ENCODE measurements at regions not wholly inside any gene's neighbourhood (a gene's known extent, or its start where the extent isn't known, plus 50 kb on each side); places are given as distances from the start of the nearest gene placed in this dataset.

DNA sequence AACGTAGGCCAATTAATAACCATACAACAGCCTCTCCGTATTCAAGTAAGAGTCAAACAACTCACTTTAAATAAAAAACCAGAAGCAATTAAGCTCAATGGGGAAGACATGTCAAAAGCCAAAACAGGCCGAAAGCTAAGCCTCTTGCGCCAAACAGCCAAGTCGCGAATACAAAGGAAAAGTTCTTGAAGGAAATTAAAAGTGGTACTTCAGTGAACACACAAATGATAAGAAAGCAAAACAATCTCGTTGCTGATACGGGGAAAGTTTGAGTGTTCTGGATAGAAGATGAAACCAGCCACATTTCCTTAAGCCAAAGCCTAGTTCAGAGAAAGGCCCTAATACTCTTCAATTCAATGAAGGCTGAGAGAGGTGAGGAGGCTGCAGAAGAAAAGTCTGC lies 53.4 kb downstream of the SIPA1L2 start:
- Histone ChIP-seq H3K36me3 (ENCODE audit: control insufficient read depth, insufficient read depth, low read length) (no peaks in the 10 kb centered on the region), H3K4me3 (ENCODE audit: low read depth, low read length) (no peak overlapping the region), H3K4me2 (ENCODE audit: low read length) (no peak overlapping the region), H3K9ac (no peak overlapping the region), H2AFZ (no peak overlapping the region), H3K4me1 (no peaks in the 10 kb centered on the region), H3K9me3 (ENCODE audit: control insufficient read depth, low read length) (no peaks in the 10 kb centered on the region), H3K27ac (no peak overlapping the region), H3K27me3 (ENCODE audit: control insufficient read depth, insufficient read depth, low read length) (no peaks in the 10 kb centered on the region), H3K79me2 (no peaks in the 10 kb centered on the region)
- TF ChIP-seq, protein P1, sequence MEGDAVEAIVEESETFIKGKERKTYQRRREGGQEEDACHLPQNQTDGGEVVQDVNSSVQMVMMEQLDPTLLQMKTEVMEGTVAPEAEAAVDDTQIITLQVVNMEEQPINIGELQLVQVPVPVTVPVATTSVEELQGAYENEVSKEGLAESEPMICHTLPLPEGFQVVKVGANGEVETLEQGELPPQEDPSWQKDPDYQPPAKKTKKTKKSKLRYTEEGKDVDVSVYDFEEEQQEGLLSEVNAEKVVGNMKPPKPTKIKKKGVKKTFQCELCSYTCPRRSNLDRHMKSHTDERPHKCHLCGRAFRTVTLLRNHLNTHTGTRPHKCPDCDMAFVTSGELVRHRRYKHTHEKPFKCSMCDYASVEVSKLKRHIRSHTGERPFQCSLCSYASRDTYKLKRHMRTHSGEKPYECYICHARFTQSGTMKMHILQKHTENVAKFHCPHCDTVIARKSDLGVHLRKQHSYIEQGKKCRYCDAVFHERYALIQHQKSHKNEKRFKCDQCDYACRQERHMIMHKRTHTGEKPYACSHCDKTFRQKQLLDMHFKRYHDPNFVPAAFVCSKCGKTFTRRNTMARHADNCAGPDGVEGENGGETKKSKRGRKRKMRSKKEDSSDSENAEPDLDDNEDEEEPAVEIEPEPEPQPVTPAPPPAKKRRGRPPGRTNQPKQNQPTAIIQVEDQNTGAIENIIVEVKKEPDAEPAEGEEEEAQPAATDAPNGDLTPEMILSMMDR (IDR thresholded peaks at IDR 0.05) = no peak

GRCh38 chr1:232575763-232576040 lies 54.2 kb downstream of the SIPA1L2 start:
- TF ChIP-seq, protein P1 (IDR thresholded peaks at IDR 0.05) = no peak
- Histone ChIP-seq H3K9me3 (ENCODE audit: control insufficient read depth, low read length) (no peaks in the 10 kb centered on the region), H3K36me3 (ENCODE audit: control insufficient read depth, insufficient read depth, low read length) (no peaks in the 10 kb centered on the region), H3K27me3 (ENCODE audit: control insufficient read depth, insufficient read depth, low read length) (no peaks in the 10 kb centered on the region), H3K4me2 (ENCODE audit: low read length) (no peak overlapping the region), H3K9ac (no peak overlapping the region), H3K4me3 (ENCODE audit: low read depth, low read length) (no peak overlapping the region), H3K27ac (no peak overlapping the region), H3K4me1 (no peaks in the 10 kb centered on the region), H3K79me2 (no peaks in the 10 kb centered on the region), H2AFZ (no peak overlapping the region)

DNA sequence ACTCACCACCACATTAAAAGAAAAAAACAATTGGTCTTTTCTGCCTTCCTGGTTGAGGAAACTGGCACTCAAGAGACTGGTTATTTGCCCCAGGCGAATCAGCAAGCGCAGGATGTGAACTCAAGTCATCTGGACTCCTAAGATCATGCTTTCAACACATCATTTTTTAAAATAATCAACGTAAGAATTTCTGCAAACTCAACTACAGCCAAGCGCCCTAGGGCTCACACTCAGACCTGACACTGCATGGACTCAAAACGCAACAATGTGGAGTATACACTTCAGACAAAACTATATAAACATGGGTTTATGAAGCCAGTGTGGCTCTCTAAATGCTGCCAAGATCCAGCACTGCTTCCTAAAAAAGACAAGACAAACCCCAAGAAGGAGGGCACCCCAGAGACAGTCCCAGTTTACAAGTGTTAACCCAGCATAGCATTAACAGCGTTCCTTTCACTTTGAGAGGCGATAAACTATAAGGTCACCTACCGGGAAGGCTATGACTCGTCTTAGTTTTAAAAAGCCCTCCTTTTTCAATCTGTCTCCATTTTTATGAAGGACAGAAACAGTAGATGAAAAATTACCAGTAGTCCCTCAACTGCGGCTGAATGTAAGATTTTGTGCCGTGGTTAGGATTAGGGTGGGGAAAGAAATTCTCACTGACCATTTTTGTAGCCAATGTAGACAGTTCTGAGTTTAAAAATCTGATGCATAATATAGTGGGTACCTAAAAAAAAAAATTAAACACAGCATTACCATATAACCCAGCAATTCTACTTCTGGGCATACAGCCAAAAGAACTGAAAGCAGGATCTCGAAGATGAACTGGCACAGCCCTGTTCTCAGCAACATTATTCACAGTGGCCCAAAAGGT lies 54.8 kb downstream of the SIPA1L2 start:
- no peak overlapping the region for H3K9ac ChIP-seq
- no peaks in the 10 kb centered on the region for H3K4me1 ChIP-seq
- no peaks in the 10 kb centered on the region for H3K9me3 ChIP-seq (ENCODE audit: control insufficient read depth, low read length)
- no peaks in the 10 kb centered on the region for H3K27me3 ChIP-seq (ENCODE audit: control insufficient read depth, insufficient read depth, low read length)
- H3K27ac ChIP-seq = no peak overlapping the region
- TF ChIP-seq, protein P1 (IDR thresholded peaks at IDR 0.05) = no peak
- H2AFZ ChIP-seq = no peak overlapping the region
- H3K36me3 ChIP-seq (ENCODE audit: control insufficient read depth, insufficient read depth, low read length) = no peaks in the 10 kb centered on the region
- H3K4me3 ChIP-seq (ENCODE audit: low read depth, low read length) = no peak overlapping the region
- H3K79me2 ChIP-seq = no peaks in the 10 kb centered on the region
- no peak overlapping the region for H3K4me2 ChIP-seq (ENCODE audit: low read length)

DNA sequence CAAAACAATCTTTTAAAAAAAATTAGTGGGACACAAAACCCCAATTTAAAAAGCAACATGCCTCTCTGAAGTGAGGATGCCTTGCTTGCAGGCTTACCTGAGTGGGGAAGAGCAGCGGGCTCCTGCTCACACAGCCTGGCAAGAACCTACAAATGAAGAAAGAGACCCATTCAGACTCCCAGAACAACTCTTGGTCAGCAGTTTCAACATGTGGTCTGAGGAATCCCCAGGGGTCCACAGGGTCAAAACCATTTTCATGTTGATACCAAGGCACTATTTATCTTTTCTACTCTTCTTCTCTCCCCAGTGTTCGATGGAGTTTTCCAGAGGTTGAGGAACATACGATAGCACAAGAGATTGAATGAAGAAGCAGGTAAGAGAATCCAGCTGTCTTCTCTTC lies 55.9 kb downstream of the SIPA1L2 start:
- H3K4me1 ChIP-seq = no peaks in the 10 kb centered on the region
- no peaks in the 10 kb centered on the region for H3K27me3 ChIP-seq (ENCODE audit: control insufficient read depth, insufficient read depth, low read length)
- H3K9me3 ChIP-seq (ENCODE audit: control insufficient read depth, low read length) = no peaks in the 10 kb centered on the region
- no peak overlapping the region for H3K27ac ChIP-seq
- H3K9ac ChIP-seq = no peak overlapping the region
- no peak overlapping the region for H3K4me2 ChIP-seq (ENCODE audit: low read length)
- H2AFZ ChIP-seq = no peak overlapping the region
- TF ChIP-seq, protein P1 (IDR thresholded peaks at IDR 0.05) = no peak
- no peaks in the 10 kb centered on the region for H3K79me2 ChIP-seq
- H3K4me3 ChIP-seq (ENCODE audit: low read depth, low read length) = no peak overlapping the region
- no peaks in the 10 kb centered on the region for H3K36me3 ChIP-seq (ENCODE audit: control insufficient read depth, insufficient read depth, low read length)

GRCh38 chr1:232571523-232571922 lies 58.4 kb downstream of the SIPA1L2 start:
- H3K79me2 ChIP-seq = no peaks in the 10 kb centered on the region
- H3K4me3 ChIP-seq (ENCODE audit: low read depth, low read length) = no peak overlapping the region
- H3K27me3 ChIP-seq (ENCODE audit: control insufficient read depth, insufficient read depth, low read length) = no peaks in the 10 kb centered on the region
- H3K36me3 ChIP-seq (ENCODE audit: control insufficient read depth, insufficient read depth, low read length) = no peaks in the 10 kb centered on the region
- TF ChIP-seq, protein P1 (IDR thresholded peaks at IDR 0.05) = no peak
- no peaks in the 10 kb centered on the region for H3K4me1 ChIP-seq
- H3K9ac ChIP-seq = no peak overlapping the region
- no peak overlapping the region for H2AFZ ChIP-seq
- H3K9me3 ChIP-seq (ENCODE audit: control insufficient read depth, low read length) = no peaks in the 10 kb centered on the region
- H3K4me2 ChIP-seq (ENCODE audit: low read length) = no peak overlapping the region
- no peak overlapping the region for H3K27ac ChIP-seq
